ENCODE measurements at regions not wholly inside any gene's neighbourhood (a gene's known extent, or its start where the extent isn't known, plus 50 kb on each side); places are given as distances from the start of the nearest gene placed in this dataset.

- no peak for TF ChIP-seq CTCF (IDR thresholded peaks at IDR 0.05)
- no peak for TF ChIP-seq POLR2AphosphoS5 (IDR thresholded peaks at IDR 0.05; ENCODE audit: low read depth, low read length)
- no peak for TF ChIP-seq SIN3A (IDR thresholded peaks at IDR 0.05; ENCODE audit: borderline replicate concordance, insufficient read depth, low read depth, low read length)
- TF ChIP-seq REST (IDR thresholded peaks at IDR 0.05; ENCODE audit: insufficient read depth in 1 of 2, low read depth in 2 of 2, low read length in 1 of 2) = no peak
- TF ChIP-seq TCF7L2 (IDR thresholded peaks at IDR 0.05; ENCODE audit: low read depth, low read length) = no peak
Measured at GRCh38 chr1:103986792-103987191, 237.1 kb downstream of the AMY1C start.

Measured in Panc1 (cell line).